Small intestine (tissue), 7 donors: ENCODE measurements at regions not wholly inside any gene's neighbourhood (a gene's known extent, or its start where the extent isn't known, plus 50 kb on each side); places are given as distances from the start of the nearest gene placed in this dataset.

Source experiments
- DNase-seq, 2 donors: peaks; one replicate each; pipeline versions ENCODE4 v3.0.0 to v3.0.0-alpha.2; 2013
- FAIRE-seq: peaks from 2 replicates; lab custom pipeline; 2012; peaks lifted over from hg19 to GRCh38; lab: Jason Lieb, UNC
- H3K27ac ChIP-seq, 3 donors: one replicate each; pipeline ENCODE4 v1.5.1; 2013; ENCODE audit warnings: low read length in 2 of 3, mild to moderate bottlenecking in 2 of 3, control low read depth in 1 of 3, inconsistent platforms in 1 of 3, low read depth in 1 of 3, moderate library complexity in 1 of 3
- H3K27me3 ChIP-seq, 3 donors: one replicate each; pipeline ENCODE4 v1.6.1; 2013; ENCODE audit warnings: low read length in 3 of 3, inconsistent platforms in 1 of 3; ENCODE audit not compliant: control insufficient read depth in 3 of 3, insufficient read depth in 3 of 3
- H3K36me3 ChIP-seq, 3 donors: one replicate each; pipeline ENCODE4 v1.6.1; 2013; ENCODE audit warnings: low read length in 3 of 3, inconsistent platforms in 1 of 3, low read depth in 1 of 3, mild to moderate bottlenecking in 1 of 3, moderate library complexity in 1 of 3; ENCODE audit not compliant: control insufficient read depth in 3 of 3, insufficient read depth in 2 of 3
- H3K4me1 ChIP-seq, 3 donors: one replicate each; pipeline ENCODE4 v1.6.1; 2013; ENCODE audit warnings: low read length in 2 of 3, inconsistent platforms in 1 of 3, low read depth in 1 of 3, mild to moderate bottlenecking in 1 of 3, moderate library complexity in 1 of 3; ENCODE audit not compliant: control insufficient read depth in 3 of 3, insufficient read depth in 2 of 3
- H3K4me3 ChIP-seq, 3 donors: one replicate each; pipeline ENCODE4 v1.5.1; 2013; ENCODE audit warnings: low read length in 3 of 3, control low read depth in 1 of 3, inconsistent platforms in 1 of 3, low read depth in 1 of 3, mild to moderate bottlenecking in 1 of 3, moderate library complexity in 1 of 3
- H3K9me3 ChIP-seq, 2 donors: one replicate each; pipeline ENCODE4 v1.6.1; 2013; ENCODE audit warnings: low read depth in 1 of 2, low read length in 1 of 2; ENCODE audit not compliant: control insufficient read depth in 2 of 2, insufficient read depth in 1 of 2
- WGBS, 3 donors: extraction: QIAGEN DNeasy Blood & Tissue Kit; methylation state at CpG; one replicate each; pipeline ENCODE4 v1.1.7; 2013; 5-methylcytosine and 5-hydroxymethylcytosine counted together
- donor health status: healthy with polysubstance abuse.
- donor health status: control.
- donor health status: control.
- donor health status: Bipolar disorder and iron deficiency.
- donor health status: healthy.

DNA sequence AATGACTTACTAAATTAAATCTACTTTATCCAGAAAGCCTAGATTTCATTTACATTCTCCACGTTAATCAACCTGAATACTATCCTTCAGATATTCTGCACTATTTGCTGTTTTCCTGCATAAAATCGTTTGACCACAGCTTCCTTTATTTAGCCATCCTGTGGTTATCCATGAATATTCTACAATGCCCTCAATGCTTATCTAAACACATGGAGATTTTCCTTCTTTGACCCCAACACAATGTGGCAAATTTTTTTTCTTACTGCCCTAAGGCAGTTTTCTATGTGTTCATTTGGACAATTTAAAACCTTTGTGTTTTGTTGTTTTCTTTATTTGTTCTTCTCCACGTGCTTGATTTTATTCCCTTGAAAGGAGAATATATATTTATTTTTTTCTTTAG, 495.5 kb upstream of the ROBO1 start:
- Histone ChIP-seq H3K4me1 (no peaks in the 10 kb centered on the region), H3K27ac (no peak overlapping the region), H3K4me3 (no peak overlapping the region), H3K27me3 (no peaks in the 10 kb centered on the region), H3K9me3 (no peaks in the 10 kb centered on the region), H3K36me3 (no peaks in the 10 kb centered on the region)
- 50 to 70% (median 52%) methylated on average over 3 of the region's 3 CpGs for WGBS, 3 donors
- DNase-seq (no peak), FAIRE-seq (no peak)

DNA sequence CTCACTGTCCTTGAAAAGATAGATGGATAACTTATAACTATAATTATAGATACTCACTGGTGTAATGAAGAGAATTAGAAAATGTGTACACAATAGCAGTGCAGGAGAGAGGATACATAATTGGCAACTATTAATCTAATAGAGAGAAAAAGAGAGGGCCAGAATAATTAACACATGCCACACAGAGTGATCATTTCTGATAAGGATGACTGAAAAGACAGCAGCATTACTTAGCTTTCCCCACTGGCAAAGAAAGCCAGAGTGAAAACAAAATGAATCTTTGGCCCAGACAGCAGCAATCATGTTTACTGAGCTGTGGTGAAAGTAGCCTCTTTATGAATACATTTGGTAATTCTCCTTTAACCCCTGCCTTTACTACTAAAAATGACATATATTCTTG, 493.3 kb upstream of the ROBO1 start:
- FAIRE-seq (no peak), DNase-seq (no peak)

DNA sequence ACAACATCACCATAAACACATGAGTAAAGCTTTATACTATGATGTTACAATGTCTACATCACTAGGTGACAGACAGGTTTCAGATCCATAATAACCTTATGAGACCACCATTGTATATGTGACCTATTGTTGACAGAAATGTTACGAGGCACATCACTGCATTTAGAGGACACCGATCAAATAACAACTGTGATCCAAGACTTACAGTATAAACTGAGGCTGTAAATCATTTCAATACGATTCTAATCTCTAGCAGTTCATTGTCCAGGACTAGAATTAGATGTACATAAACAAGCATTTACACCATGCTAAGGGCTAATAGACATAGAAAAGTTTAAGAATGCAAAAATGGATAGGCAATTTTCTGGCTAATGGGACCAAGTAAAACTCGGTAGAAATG, 491.9 kb upstream of the ROBO1 start:
- Histone ChIP-seq H3K9me3 (no peaks in the 10 kb centered on the region), H3K36me3 (no peaks in the 10 kb centered on the region), H3K27me3 (no peaks in the 10 kb centered on the region), H3K4me1 (no peaks in the 10 kb centered on the region), H3K27ac (no peak overlapping the region), H3K4me3 (no peak overlapping the region)
- no peak for FAIRE-seq
- no peak for DNase-seq
- 63 to 67% (median 67%) methylated on average over 4 of the region's 4 CpGs for WGBS, 3 donors

More for the DNA sequence above, 493.3 kb upstream of the ROBO1 start:
- Histone ChIP-seq H3K27ac (no peak overlapping the region), H3K27me3 (no peaks in the 10 kb centered on the region), H3K4me1 (no peaks in the 10 kb centered on the region), H3K4me3 (no peak overlapping the region), H3K36me3 (no peaks in the 10 kb centered on the region), H3K9me3 (no peaks in the 10 kb centered on the region)

- H3K4me3 ChIP-seq: no peak overlapping the region
- DNase-seq (no peak), FAIRE-seq (no peak)
- no peaks in the 10 kb centered on the region for H3K36me3 ChIP-seq
- no peaks in the 10 kb centered on the region for H3K4me1 ChIP-seq
- no peaks in the 10 kb centered on the region for H3K27me3 ChIP-seq
- no peak overlapping the region for H3K27ac ChIP-seq
- WGBS, 3 donors: 97 to 100% (median 98%) methylated on average over 2 of the region's 2 CpGs
- H3K9me3 ChIP-seq: no peaks in the 10 kb centered on the region
These were observed 484.3 kb upstream of the ROBO1 start for GRCh38 chr3:80252113-80252512.

- no peak overlapping the region for H3K27ac ChIP-seq
- WGBS, 3 donors: 84 to 87% (median 86%) methylated on average over 3 of the region's 3 CpGs
- no peaks in the 10 kb centered on the region for H3K36me3 ChIP-seq
- H3K4me1 ChIP-seq: no peaks in the 10 kb centered on the region
- H3K27me3 ChIP-seq: no peaks in the 10 kb centered on the region
- no peak overlapping the region for H3K4me3 ChIP-seq
- DNase-seq: no peak
- H3K9me3 ChIP-seq: no peaks in the 10 kb centered on the region
- no peak for FAIRE-seq
These were observed 480.0 kb upstream of the ROBO1 start for GRCh38 chr3:80247766-80248165.

DNA sequence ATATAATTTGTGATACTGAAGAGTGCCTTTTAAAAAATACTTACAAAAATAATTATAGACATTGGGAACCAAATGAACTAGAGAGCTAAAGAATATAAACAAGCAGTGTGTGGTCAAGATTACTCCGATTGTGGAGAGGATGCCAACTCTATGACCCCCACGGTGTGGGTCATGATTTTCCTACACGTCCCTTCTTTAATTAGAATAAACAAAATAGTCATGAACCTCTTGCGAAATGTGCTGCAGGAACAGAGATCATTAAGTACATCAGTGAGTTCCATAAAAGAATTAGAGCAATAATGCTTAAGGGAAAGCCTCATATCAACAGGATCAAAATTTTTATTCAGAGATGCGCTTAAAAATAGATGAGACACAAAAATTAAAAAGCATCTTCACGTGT, 476.6 kb upstream of the ROBO1 start:
- H3K36me3 ChIP-seq: no peaks in the 10 kb centered on the region
- no peak for DNase-seq
- no peaks in the 10 kb centered on the region for H3K9me3 ChIP-seq
- no peaks in the 10 kb centered on the region for H3K4me1 ChIP-seq
- WGBS, 3 donors: 41 to 56% (median 53%) methylated on average over 6 of the region's 6 CpGs
- no peak overlapping the region for H3K4me3 ChIP-seq
- no peaks in the 10 kb centered on the region for H3K27me3 ChIP-seq
- FAIRE-seq: no peak
- no peak overlapping the region for H3K27ac ChIP-seq

- 72 to 91% (median 89%) methylated on average over 1 of the region's 1 CpG for WGBS, 3 donors
- Histone ChIP-seq H3K4me1 (no peaks in the 10 kb centered on the region), H3K27ac (no peak overlapping the region), H3K27me3 (no peaks in the 10 kb centered on the region), H3K9me3 (no peaks in the 10 kb centered on the region), H3K4me3 (no peak overlapping the region), H3K36me3 (no peaks in the 10 kb centered on the region)
- FAIRE-seq: no peak
- no peak for DNase-seq
These were observed 474.0 kb upstream of the ROBO1 start for GRCh38 chr3:80241791-80242190.

DNA sequence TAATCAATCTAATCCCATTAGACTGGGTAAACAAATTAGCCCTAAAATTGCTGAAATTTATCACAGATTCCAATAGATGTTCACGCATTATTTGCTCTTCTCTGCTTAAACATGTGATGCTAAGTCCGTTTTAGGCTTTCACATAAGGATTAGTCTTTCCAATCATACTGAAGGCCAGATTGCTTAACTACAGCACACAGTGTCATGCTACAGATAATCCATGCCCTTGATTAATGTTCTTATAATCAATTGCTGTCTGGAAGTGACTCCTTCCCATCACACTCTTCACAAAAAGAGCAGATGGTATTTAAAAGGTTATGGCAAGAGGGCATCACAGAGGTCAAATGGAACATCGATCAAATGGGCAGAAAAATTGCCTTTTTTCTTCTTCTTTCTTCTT, 471.5 kb upstream of the ROBO1 start:
- H3K27ac ChIP-seq: no peak overlapping the region
- H3K9me3 ChIP-seq: no peaks in the 10 kb centered on the region
- no peak overlapping the region for H3K4me3 ChIP-seq
- H3K27me3 ChIP-seq: no peaks in the 10 kb centered on the region
- H3K36me3 ChIP-seq: no peaks in the 10 kb centered on the region
- FAIRE-seq: no peak
- DNase-seq: no peak
- H3K4me1 ChIP-seq: no peaks in the 10 kb centered on the region
- 56 to 65% (median 60%) methylated on average over 3 of the region's 3 CpGs for WGBS, 3 donors

DNA sequence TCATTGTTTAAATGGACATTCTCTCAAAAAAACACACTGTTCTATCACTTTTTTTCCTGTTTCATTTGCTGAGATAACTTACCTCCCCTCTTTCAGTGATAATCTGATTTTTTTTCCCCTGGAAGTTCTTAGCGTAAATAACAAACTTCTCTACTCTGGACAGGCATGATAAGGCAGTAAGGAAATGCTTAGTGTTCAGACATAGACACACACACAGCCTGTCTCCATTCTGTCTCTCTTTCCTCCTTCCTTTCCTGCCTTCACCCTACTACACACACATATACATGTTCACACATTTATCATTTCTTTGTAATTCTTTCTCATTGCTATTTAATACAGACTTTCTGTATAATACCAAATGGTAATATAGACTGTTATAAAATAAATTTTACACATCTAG, 470.8 kb upstream of the ROBO1 start:
- Histone ChIP-seq H3K9me3 (no peaks in the 10 kb centered on the region), H3K27me3 (no peaks in the 10 kb centered on the region), H3K36me3 (no peaks in the 10 kb centered on the region), H3K27ac (no peak overlapping the region), H3K4me1 (no peaks in the 10 kb centered on the region), H3K4me3 (no peak overlapping the region)
- DNase-seq: no peak
- WGBS, 3 donors: 14 to 27% (median 26%) methylated on average over 1 of the region's 1 CpG
- no peak for FAIRE-seq
